ENCODE measurements at regions not wholly inside any gene's neighbourhood (a gene's known extent, or its start where the extent isn't known, plus 50 kb on each side); places are given as distances from the start of the nearest gene placed in this dataset.

GRCh38 chr19:5392486-5392885, 51.9 kb upstream of the PTPRS start:
- DNase-seq: no peak

- no peak for DNase-seq
These were observed 52.5 kb upstream of the PTPRS start for GRCh38 chr19:5393088-5393487.

GRCh38 chr19:5394551-5395505, 54.2 kb upstream of the PTPRS start:
- no peak for DNase-seq

GRCh38 chr19:5395556-5395955, 54.9 kb upstream of the PTPRS start:
- DNase-seq: no peak

GRCh38 chr19:5396096-5396939, 55.7 kb upstream of the PTPRS start:
- DNase-seq: no peak

- no peak for DNase-seq
These were observed 56.4 kb upstream of the PTPRS start for GRCh38 chr19:5396963-5397362.

- DNase-seq: no peak
These were observed 57.2 kb upstream of the ZNRF4 start for GRCh38 chr19:5397804-5398692.

GRCh38 chr19:5398693-5399057, 56.5 kb upstream of the ZNRF4 start:
- DNase-seq: no peak

- DNase-seq: peak; percentile 59
These were observed 51.1 kb upstream of the ZNRF4 start for GRCh38 chr19:5403968-5404640.

All from activated T-cell treated with anti-CD3 and anti-CD28 coated beads, Interleukin-2, amount 50 U/mL, for 1 hour (primary cell).